ENCODE measurements at regions not wholly inside any gene's neighbourhood (a gene's known extent, or its start where the extent isn't known, plus 50 kb on each side); places are given as distances from the start of the nearest gene placed in this dataset.

DNA sequence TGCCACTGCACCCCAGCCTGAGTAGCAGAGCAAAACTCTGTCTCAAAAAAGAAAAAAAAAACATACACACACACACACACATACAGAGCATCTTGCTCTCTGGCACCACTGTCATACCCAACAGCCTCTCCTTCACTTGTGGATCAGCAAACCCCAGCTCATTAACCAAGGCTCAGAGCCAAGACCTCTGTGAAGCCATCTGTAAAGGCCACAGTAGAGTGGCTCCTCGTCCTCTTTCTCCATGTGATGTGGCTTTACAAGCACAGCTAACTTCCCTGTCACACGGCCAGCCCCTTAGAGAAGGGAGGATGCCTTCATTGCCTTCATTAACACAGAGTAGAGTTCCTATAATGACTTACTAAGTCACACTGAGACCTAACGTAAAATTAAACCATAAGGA is 62.7 kb upstream of the LSM14A start:
- DNase-seq (ENCODE audit: low read depth) (no peak), FAIRE-seq (no peak)
- peaks cover 4% of the 10 kb centered on the region for H3K4me1 Mint-ChIP-seq (ENCODE audit: low read depth, unreplicated experiment)
- Histone ChIP-seq H3K9me3 (ENCODE audit: insufficient read depth, low read depth, low read length) (no peaks in the 10 kb centered on the region), H3K79me2 (ENCODE audit: insufficient read depth, low read length) (no peaks in the 10 kb centered on the region), H3K36me3 (ENCODE audit: insufficient read depth, low read length) (no peaks in the 10 kb centered on the region), H3K9ac (ENCODE audit: low read length) (no peak overlapping the region), H3K4me3 (ENCODE audit: insufficient read depth, low read depth, low read length) (no peak overlapping the region), H3K27ac (ENCODE audit: low read depth, low read length) (no peak overlapping the region), H4K20me1 (ENCODE audit: insufficient read depth, low read length) (no peaks in the 10 kb centered on the region), H2AFZ (ENCODE audit: low read depth, low read length) (no peak overlapping the region), H3K4me2 (ENCODE audit: low read length) (no peak overlapping the region), H3K4me1 (ENCODE audit: insufficient read depth, low read length) (no peaks in the 10 kb centered on the region), H3K27me3 (ENCODE audit: insufficient read depth, low read length) (peaks cover 3% of the 10 kb centered on the region)
- TF ChIP-seq, protein P1, sequence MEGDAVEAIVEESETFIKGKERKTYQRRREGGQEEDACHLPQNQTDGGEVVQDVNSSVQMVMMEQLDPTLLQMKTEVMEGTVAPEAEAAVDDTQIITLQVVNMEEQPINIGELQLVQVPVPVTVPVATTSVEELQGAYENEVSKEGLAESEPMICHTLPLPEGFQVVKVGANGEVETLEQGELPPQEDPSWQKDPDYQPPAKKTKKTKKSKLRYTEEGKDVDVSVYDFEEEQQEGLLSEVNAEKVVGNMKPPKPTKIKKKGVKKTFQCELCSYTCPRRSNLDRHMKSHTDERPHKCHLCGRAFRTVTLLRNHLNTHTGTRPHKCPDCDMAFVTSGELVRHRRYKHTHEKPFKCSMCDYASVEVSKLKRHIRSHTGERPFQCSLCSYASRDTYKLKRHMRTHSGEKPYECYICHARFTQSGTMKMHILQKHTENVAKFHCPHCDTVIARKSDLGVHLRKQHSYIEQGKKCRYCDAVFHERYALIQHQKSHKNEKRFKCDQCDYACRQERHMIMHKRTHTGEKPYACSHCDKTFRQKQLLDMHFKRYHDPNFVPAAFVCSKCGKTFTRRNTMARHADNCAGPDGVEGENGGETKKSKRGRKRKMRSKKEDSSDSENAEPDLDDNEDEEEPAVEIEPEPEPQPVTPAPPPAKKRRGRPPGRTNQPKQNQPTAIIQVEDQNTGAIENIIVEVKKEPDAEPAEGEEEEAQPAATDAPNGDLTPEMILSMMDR (IDR thresholded peaks at IDR 0.05; ENCODE audit: insufficient read depth, low read depth, low read length) = no peak
- TF ChIP-seq EZH2 (IDR thresholded peaks at IDR 0.05; ENCODE audit: insufficient read depth, low read length) = no peak
- no peaks in the 10 kb centered on the region for H3K36me3 Mint-ChIP-seq (ENCODE audit: low read depth, unreplicated experiment)
- H3K27me3 Mint-ChIP-seq (ENCODE audit: low read depth, unreplicated experiment) = no peaks in the 10 kb centered on the region
- no peak overlapping the region for H3K27ac Mint-ChIP-seq (ENCODE audit: unreplicated experiment)
- no peak overlapping the region for H3K4me3 Mint-ChIP-seq (ENCODE audit: unreplicated experiment)
- peaks cover 2% of the 10 kb centered on the region for H3K9me3 Mint-ChIP-seq (ENCODE audit: unreplicated experiment)

GRCh38 chr19:34118879-34119748 is 53.2 kb upstream of the LSM14A start:
- H4K20me1 ChIP-seq (ENCODE audit: insufficient read depth, low read length) = no peaks in the 10 kb centered on the region
- H3K4me1 ChIP-seq (ENCODE audit: insufficient read depth, low read length) = no peaks in the 10 kb centered on the region
- no peaks in the 10 kb centered on the region for H3K9me3 Mint-ChIP-seq (ENCODE audit: unreplicated experiment)
- H3K4me3 Mint-ChIP-seq (ENCODE audit: unreplicated experiment) = no peak overlapping the region
- H3K36me3 ChIP-seq (ENCODE audit: insufficient read depth, low read length) = no peaks in the 10 kb centered on the region
- no peak overlapping the region for H2AFZ ChIP-seq (ENCODE audit: low read depth, low read length)
- no peaks in the 10 kb centered on the region for H3K79me2 ChIP-seq (ENCODE audit: insufficient read depth, low read length)
- H3K9ac ChIP-seq (ENCODE audit: low read length) = no peak overlapping the region
- H3K27me3 ChIP-seq (ENCODE audit: insufficient read depth, low read length) = peaks cover 2% of the 10 kb centered on the region
- FAIRE-seq = no peak
- no peak for DNase-seq (ENCODE audit: low read depth)
- no peak overlapping the region for H3K27ac Mint-ChIP-seq (ENCODE audit: unreplicated experiment)
- no peak overlapping the region for H3K4me3 ChIP-seq (ENCODE audit: insufficient read depth, low read depth, low read length)
- H3K27ac ChIP-seq (ENCODE audit: low read depth, low read length) = no peak overlapping the region
- no peak for TF ChIP-seq EZH2 (IDR thresholded peaks at IDR 0.05; ENCODE audit: insufficient read depth, low read length)
- TF ChIP-seq, protein P1 (IDR thresholded peaks at IDR 0.05; ENCODE audit: insufficient read depth, low read depth, low read length) = no peak
- peaks cover 4% of the 10 kb centered on the region for H3K4me1 Mint-ChIP-seq (ENCODE audit: low read depth, unreplicated experiment)
- no peaks in the 10 kb centered on the region for H3K9me3 ChIP-seq (ENCODE audit: insufficient read depth, low read depth, low read length)
- no peaks in the 10 kb centered on the region for H3K36me3 Mint-ChIP-seq (ENCODE audit: low read depth, unreplicated experiment)
- no peak overlapping the region for H3K4me2 ChIP-seq (ENCODE audit: low read length)
- H3K27me3 Mint-ChIP-seq (ENCODE audit: low read depth, unreplicated experiment) = peaks cover 2% of the 10 kb centered on the region

GRCh38 chr19:34120141-34120540 is 52.2 kb upstream of the LSM14A start:
- H3K4me3 ChIP-seq (ENCODE audit: insufficient read depth, low read depth, low read length) = no peak overlapping the region
- H3K36me3 Mint-ChIP-seq (ENCODE audit: low read depth, unreplicated experiment) = no peaks in the 10 kb centered on the region

More at GRCh38 chr19:34120141-34120540, 52.2 kb upstream of the LSM14A start:
- no peaks in the 10 kb centered on the region for H3K36me3 ChIP-seq (ENCODE audit: insufficient read depth, low read length)
- peaks cover 2% of the 10 kb centered on the region for H3K27me3 ChIP-seq (ENCODE audit: insufficient read depth, low read length)
- H2AFZ ChIP-seq (ENCODE audit: low read depth, low read length) = no peak overlapping the region
- Mint-ChIP-seq H3K4me3 (ENCODE audit: unreplicated experiment) (no peak overlapping the region), H3K4me1 (ENCODE audit: low read depth, unreplicated experiment) (peaks cover 4% of the 10 kb centered on the region), H3K27me3 (ENCODE audit: low read depth, unreplicated experiment) (peaks cover 2% of the 10 kb centered on the region), H3K9me3 (ENCODE audit: unreplicated experiment) (no peaks in the 10 kb centered on the region), H3K27ac (ENCODE audit: unreplicated experiment) (no peak overlapping the region)
- H3K79me2 ChIP-seq (ENCODE audit: insufficient read depth, low read length) = no peaks in the 10 kb centered on the region
- H4K20me1 ChIP-seq (ENCODE audit: insufficient read depth, low read length) = no peaks in the 10 kb centered on the region
- FAIRE-seq (no peak), DNase-seq (ENCODE audit: low read depth) (no peak)
- H3K4me2 ChIP-seq (ENCODE audit: low read length) = no peak overlapping the region
- TF ChIP-seq, protein P1 (IDR thresholded peaks at IDR 0.05; ENCODE audit: insufficient read depth, low read depth, low read length) = no peak
- no peak for TF ChIP-seq EZH2 (IDR thresholded peaks at IDR 0.05; ENCODE audit: insufficient read depth, low read length)
- no peaks in the 10 kb centered on the region for H3K4me1 ChIP-seq (ENCODE audit: insufficient read depth, low read length)
- H3K9me3 ChIP-seq (ENCODE audit: insufficient read depth, low read depth, low read length) = no peaks in the 10 kb centered on the region
- no peak overlapping the region for H3K9ac ChIP-seq (ENCODE audit: low read length)
- H3K27ac ChIP-seq (ENCODE audit: low read depth, low read length) = no peak overlapping the region

Data from astrocyte (in vitro differentiated cells and primary cell).